GM12891 (cell line): ENCODE measurements at regions not wholly inside any gene's neighbourhood (a gene's known extent, or its start where the extent isn't known, plus 50 kb on each side); places are given as distances from the start of the nearest gene placed in this dataset.

Experiments used
- DNase-seq: peaks from one replicate; pipeline ENCODE4 v3.0.0; 2011; ENCODE audit warnings: low spot score; ENCODE audit not compliant: insufficient read length
- FAIRE-seq: peaks from 2 replicates; lab custom pipeline; 2011; peaks lifted over from hg19 to GRCh38; lab: Jason Lieb, UNC
- PAX5 ChIP-seq: IDR thresholded peaks from 2 replicates; pipeline ENCODE4 v1.6.1; 2011; ENCODE audit warnings: low read length, moderate library complexity, mild to moderate bottlenecking; ENCODE audit not compliant: insufficient read depth, severe bottlenecking
- POLR2A ChIP-seq: IDR thresholded peaks from 2 replicates; pipeline ENCODE4 v1.6.1; 2011; ENCODE audit warnings: low read depth, low read length, control low read depth
- POLR2AphosphoS5 ChIP-seq: IDR thresholded peaks from 2 replicates; pipeline ENCODE4 v1.6.1; 2011; ENCODE audit warnings: low read depth, low read length, control low read depth
- POU2F2 ChIP-seq: IDR thresholded peaks from 2 replicates; pipeline ENCODE4 v1.6.1; 2011; ENCODE audit warnings: low read depth, mild to moderate bottlenecking, control low read depth, low read length, moderate library complexity
- SPI1 ChIP-seq: IDR thresholded peaks from 2 replicates; pipeline ENCODE4 v1.6.1; 2011; ENCODE audit warnings: low read depth, low read length, control low read depth
- TAF1 ChIP-seq: IDR thresholded peaks from 2 replicates; pipeline ENCODE4 v1.6.1; 2011; ENCODE audit warnings: low read depth, low read length, control low read depth

DNA sequence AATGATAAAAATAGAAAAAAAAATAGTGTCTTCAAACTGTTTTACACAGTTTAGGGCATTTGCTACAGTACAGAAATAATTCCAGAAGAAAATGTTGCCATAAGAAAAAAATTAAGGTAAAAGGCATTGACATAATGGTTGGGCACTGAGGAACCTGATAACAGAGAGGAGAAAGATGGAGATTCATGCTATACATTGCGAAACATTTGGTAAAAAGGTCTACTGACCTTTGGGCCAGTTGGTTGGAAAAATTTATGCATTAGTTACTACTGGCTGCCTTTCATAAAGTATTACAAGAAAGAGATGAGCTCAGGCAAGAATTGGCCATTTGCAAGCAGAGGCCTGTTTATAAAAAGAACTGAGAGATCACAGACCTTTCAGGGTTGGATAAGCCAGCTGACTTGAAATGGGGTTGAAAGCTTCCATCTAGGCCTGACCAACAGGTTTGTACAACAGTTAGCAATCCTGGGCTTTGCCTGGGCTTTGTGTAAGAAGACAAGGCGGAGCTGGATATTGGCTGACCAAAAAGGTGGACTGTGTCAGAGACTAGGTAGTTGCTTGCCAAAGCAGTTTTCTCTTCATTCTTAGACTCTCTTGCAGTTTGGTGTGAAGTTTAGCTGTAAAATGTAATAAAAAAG is 166.6 kb upstream of the MCTP2 start:
- no peak for DNase-seq
- no peak for TF ChIP-seq POU2F2
- no peak for FAIRE-seq

DNA sequence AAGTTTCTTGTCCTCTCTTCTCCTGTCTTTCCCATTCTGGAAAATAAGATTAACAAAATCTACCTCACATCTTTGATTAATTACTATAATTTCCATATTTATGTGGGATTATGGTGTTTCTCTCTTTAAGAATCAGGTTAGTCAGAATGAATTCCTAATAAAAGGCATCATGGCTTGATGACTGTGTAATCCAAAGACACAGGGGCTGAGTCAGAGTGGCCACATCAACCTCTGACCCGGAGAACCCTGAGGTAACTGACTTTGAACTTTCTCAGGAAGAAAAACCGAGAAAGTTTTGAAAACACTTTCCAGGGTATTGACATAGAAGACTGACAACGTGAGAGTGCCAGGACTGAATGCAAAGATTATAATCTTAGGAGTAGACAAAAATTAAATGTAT is 170.3 kb upstream of the MCTP2 start:
- TF ChIP-seq POLR2A, result no peak
- TF ChIP-seq POU2F2, result no peak
- no peak for TF ChIP-seq TAF1
- no peak for TF ChIP-seq SPI1
- TF ChIP-seq PAX5, result no peak
- TF ChIP-seq POLR2AphosphoS5, result no peak
- FAIRE-seq (no peak), DNase-seq (no peak)

- FAIRE-seq (no peak), DNase-seq (no peak)
- TF ChIP-seq POLR2A, result no peak
- TF ChIP-seq POU2F2, result no peak
- TF ChIP-seq SPI1, result no peak
- TF ChIP-seq TAF1, result no peak
- no peak for TF ChIP-seq PAX5
- no peak for TF ChIP-seq POLR2AphosphoS5
These were observed 172.3 kb upstream of the MCTP2 start for GRCh38 chr15:94059013-94059587.

DNA sequence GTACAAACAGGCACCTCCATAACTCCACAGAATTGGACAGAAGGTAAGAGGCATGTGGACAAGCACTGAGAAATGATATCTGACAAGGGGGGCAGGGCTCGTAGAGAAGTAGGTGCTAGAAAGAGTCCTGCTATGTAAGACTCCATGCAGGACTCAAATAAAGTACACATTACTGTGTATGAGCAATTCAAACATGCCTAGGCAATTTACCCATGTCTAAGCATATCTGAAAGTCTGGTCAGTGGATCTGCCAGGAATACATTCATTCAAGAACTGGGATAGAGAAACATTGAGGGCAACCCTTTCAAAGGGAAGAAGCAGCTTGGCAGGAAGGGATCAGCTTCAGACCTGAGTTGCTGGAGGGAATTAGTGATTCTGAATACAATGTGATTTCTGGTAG is 174.1 kb upstream of the MCTP2 start:
- TF ChIP-seq TAF1 (no peak), POU2F2 (no peak)
- no peak for FAIRE-seq
- DNase-seq, result no peak

- DNase-seq (no peak), FAIRE-seq (no peak)
- TF ChIP-seq PAX5, result no peak
- TF ChIP-seq SPI1, result no peak
- no peak for TF ChIP-seq POLR2A
- TF ChIP-seq POU2F2, result no peak
- no peak for TF ChIP-seq TAF1
- TF ChIP-seq POLR2AphosphoS5, result no peak
These were observed 175.0 kb upstream of the MCTP2 start for GRCh38 chr15:94056314-94056713.

DNA sequence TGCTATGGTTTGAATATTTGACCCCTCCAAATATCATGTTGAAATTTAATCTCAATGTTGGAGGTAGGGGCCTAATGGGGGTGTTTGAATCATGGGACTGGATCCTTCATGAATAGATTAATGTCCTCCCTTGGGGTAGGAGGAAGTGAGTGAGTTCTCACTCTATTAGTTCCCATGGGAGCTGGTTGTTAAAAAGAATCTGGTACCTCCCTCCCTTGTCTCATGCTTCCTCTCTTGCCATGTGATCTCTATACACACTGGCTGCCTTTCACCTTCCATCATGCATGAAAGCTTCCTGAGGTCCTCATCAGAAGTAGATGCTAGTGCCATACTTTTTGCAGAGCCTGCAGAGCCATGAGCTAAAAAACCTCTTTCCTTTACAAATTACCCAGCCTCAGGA is 177.7 kb upstream of the MCTP2 start:
- TF ChIP-seq PAX5 (no peak), SPI1 (no peak), POLR2AphosphoS5 (no peak)
- no peak for DNase-seq
- FAIRE-seq, result no peak

- FAIRE-seq (no peak), DNase-seq (no peak)
These were observed 178.7 kb upstream of the MCTP2 start for GRCh38 chr15:94052711-94053110.

DNA sequence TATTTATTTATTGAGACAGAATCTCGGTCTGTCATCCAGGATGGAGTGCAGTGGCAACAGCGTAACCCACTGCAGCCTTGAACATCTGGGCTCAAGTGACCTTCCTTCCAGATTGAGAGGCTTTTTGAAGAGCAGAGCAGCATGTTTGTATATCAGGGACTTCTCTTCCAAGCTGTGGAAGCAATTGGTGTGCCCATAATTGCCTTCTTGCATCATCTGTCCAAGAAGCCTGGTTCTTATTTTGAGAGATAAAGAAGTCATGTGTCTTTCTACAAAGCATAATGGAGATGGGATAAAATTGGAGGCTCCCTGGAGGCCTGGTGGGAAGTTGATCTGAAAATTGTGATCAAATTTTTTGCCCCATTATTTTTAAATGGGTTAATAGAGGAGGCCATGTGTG is 183.8 kb upstream of the MCTP2 start:
- no peak for DNase-seq
- TF ChIP-seq POU2F2 (no peak), POLR2A (no peak), TAF1 (no peak), POLR2AphosphoS5 (no peak), PAX5 (no peak), SPI1 (no peak)
- FAIRE-seq, result no peak

More at GRCh38 chr15:94052711-94053110, 178.7 kb upstream of the MCTP2 start:
- TF ChIP-seq PAX5 (no peak), SPI1 (no peak), POLR2AphosphoS5 (no peak), TAF1 (no peak), POU2F2 (no peak), POLR2A (no peak)

GRCh38 chr15:94042180-94042928 is 189.0 kb upstream of the MCTP2 start:
- no peak for DNase-seq
- no peak for TF ChIP-seq PAX5
- no peak for TF ChIP-seq TAF1
- TF ChIP-seq SPI1, result no peak
- TF ChIP-seq POLR2AphosphoS5, result no peak
- no peak for TF ChIP-seq POLR2A
- TF ChIP-seq POU2F2, result no peak
- no peak for FAIRE-seq

GRCh38 chr15:94041746-94042145 is 189.6 kb upstream of the MCTP2 start:
- FAIRE-seq (no peak), DNase-seq (no peak)
- TF ChIP-seq POLR2AphosphoS5 (no peak), SPI1 (no peak), PAX5 (no peak), TAF1 (no peak), POLR2A (no peak), POU2F2 (no peak)
